Keratinocyte (primary cell): ENCODE measurements at regions not wholly inside any gene's neighbourhood (a gene's known extent, or its start where the extent isn't known, plus 50 kb on each side); places are given as distances from the start of the nearest gene placed in this dataset.

Experiments used
- DNase-seq: peaks from one replicate; pipeline ENCODE4 v3.0.0-alpha.2; 2011; ENCODE audit warnings: low read depth, missing footprints, low spot score
- FAIRE-seq: peaks from 2 replicates; lab custom pipeline; 2011; peaks lifted over from hg19 to GRCh38; lab: Jason Lieb, UNC
- H2AFZ ChIP-seq: 2 replicates; pipeline ENCODE4 v1.6.0; 2012; ENCODE audit warnings: low read length, control low read depth, inconsistent platforms; ENCODE audit not compliant: control insufficient read depth
- H3K27ac ChIP-seq: 2 replicates; pipeline ENCODE4 v1.5.1; 2011; ENCODE audit warnings: low read length; ENCODE audit not compliant: control insufficient read depth, insufficient read depth
- H3K27me3 ChIP-seq: 3 replicates; pipeline ENCODE4 v1.6.0; 2011; ENCODE audit warnings: low read length; ENCODE audit not compliant: control insufficient read depth, insufficient read depth; ENCODE audit errors: extremely low read depth
- H3K36me3 ChIP-seq, 2 experiments: 2 replicates in 1 of 2; 3 replicates in 1 of 2; pipeline ENCODE4 v1.5.1; 2011; ENCODE audit warnings: low read length in 2 of 2, mild to moderate bottlenecking in 1 of 2; ENCODE audit not compliant: control insufficient read depth in 2 of 2, insufficient read depth in 2 of 2; ENCODE audit errors: extremely low read depth in 1 of 2
- H3K4me1 ChIP-seq: 3 replicates; pipeline ENCODE4 v1.5.1; 2011; ENCODE audit warnings: low read length; ENCODE audit not compliant: control insufficient read depth, insufficient read depth; ENCODE audit errors: extremely low read depth
- H3K4me2 ChIP-seq: 3 replicates; pipeline ENCODE4 v1.6.0; 2011; ENCODE audit warnings: low read depth, low read length; ENCODE audit not compliant: control insufficient read depth, insufficient read depth; ENCODE audit errors: extremely low read depth
- H3K4me3 ChIP-seq, 3 experiments: fragments of 200-600 bp in 1 of 3; sonication (generic) in 1 of 3; 2 replicates in 2 of 3; 3 replicates in 1 of 3; pipeline ENCODE4 v1.5.1; 2011 to 2016; ENCODE audit warnings: low read length in 3 of 3, mild to moderate bottlenecking in 3 of 3, control low read depth in 2 of 3, inconsistent platforms in 1 of 3, low read depth in 1 of 3, mixed read lengths in 1 of 3, mixed run types in 1 of 3, moderate library complexity in 1 of 3; ENCODE audit not compliant: control insufficient read depth in 2 of 3, insufficient read depth in 2 of 3; ENCODE audit errors: extremely low read depth in 1 of 3
- H3K79me2 ChIP-seq: 2 replicates; pipeline ENCODE4 v1.6.0; 2012; ENCODE audit warnings: low read length; ENCODE audit not compliant: control insufficient read depth, insufficient read depth
- H3K9ac ChIP-seq: 3 replicates; pipeline ENCODE4 v1.6.0; 2011; ENCODE audit warnings: low read length; ENCODE audit not compliant: control insufficient read depth, insufficient read depth; ENCODE audit errors: extremely low read depth
- H3K9me1 ChIP-seq: 3 replicates; pipeline ENCODE4 v1.6.0; 2011; ENCODE audit warnings: low read length; ENCODE audit not compliant: control insufficient read depth, insufficient read depth; ENCODE audit errors: extremely low read depth
- H3K9me3 ChIP-seq: 2 replicates; pipeline ENCODE4 v1.5.1; 2012; ENCODE audit warnings: low read depth, low read length; ENCODE audit not compliant: control insufficient read depth
- H4K20me1 ChIP-seq: 3 replicates; pipeline ENCODE4 v1.6.0; 2011; ENCODE audit warnings: low read length; ENCODE audit not compliant: control insufficient read depth, insufficient read depth; ENCODE audit errors: extremely low read depth
- CTCF ChIP-seq, 3 experiments: IDR thresholded peaks in 1 of 3; conservative IDR thresholded peaks in 1 of 3; optimal IDR thresholded peaks in 1 of 3; 2 replicates in 2 of 3; 3 replicates in 1 of 3; pipeline versions ENCODE3 to v1.5.1; 2011; ENCODE audit warnings: low read length in 3 of 3, mild to moderate bottlenecking in 3 of 3, moderate library complexity in 2 of 3, control low read depth in 1 of 3, inconsistent platforms in 1 of 3; ENCODE audit not compliant: insufficient read depth in 2 of 3; ENCODE audit errors: extremely low read depth in 1 of 3
- EZH2 ChIP-seq: IDR thresholded peaks from one replicate; pipeline ENCODE4 v1.6.1; 2012; ENCODE audit warnings: inconsistent platforms, mild to moderate bottlenecking, low read length, moderate library complexity
- dilution Hi-C: fragments of 300-500 bp; cut with MboI; formaldehyde crosslinking; loops from one replicate; pipeline ENCODE4 v1.7.0; 2020; ENCODE audit warnings: low sequenced_read_pairs; ENCODE audit not compliant: extremely low pct_ligation_motif_present

- no peak overlapping the region for H3K4me3 ChIP-seq
- no peak overlapping the region for H3K4me2 ChIP-seq
- no peak overlapping the region for H3K9ac ChIP-seq
- dilution Hi-C loops, result no loop called here
- no peaks in the 10 kb centered on the region for H3K4me1 ChIP-seq
- FAIRE-seq (no peak), DNase-seq (no peak)
- H2AFZ ChIP-seq, result no peak overlapping the region
- no peaks in the 10 kb centered on the region for H3K27me3 ChIP-seq
- TF ChIP-seq CTCF (optimal IDR thresholded peaks at IDR 0.05 in 1 of 3, IDR thresholded peaks at IDR 0.05 in 1 of 3, conservative IDR thresholded peaks at IDR 0.05 in 1 of 3; ENCODE audit: extremely low read depth in 1 of 3, insufficient read depth in 2 of 3, low read length in 3 of 3), result no peak
- no peak for TF ChIP-seq EZH2
- H3K79me2 ChIP-seq, result no peaks in the 10 kb centered on the region
- no peaks in the 10 kb centered on the region for H4K20me1 ChIP-seq
- no peaks in the 10 kb centered on the region for H3K9me3 ChIP-seq
- H3K9me1 ChIP-seq, result no peaks in the 10 kb centered on the region
- no peaks in the 10 kb centered on the region for H3K36me3 ChIP-seq
- H3K27ac ChIP-seq, result no peak overlapping the region
Observed at GRCh38 chr13:97621631-97622030, 187.7 kb downstream of the RAP2A start.

GRCh38 chr13:97627566-97627965 lies 193.6 kb downstream of the RAP2A start:
- Histone ChIP-seq H3K9me1 (no peaks in the 10 kb centered on the region), H3K4me1 (no peaks in the 10 kb centered on the region), H3K4me3 (no peak overlapping the region), H3K79me2 (no peaks in the 10 kb centered on the region), H3K27me3 (no peaks in the 10 kb centered on the region), H2AFZ (no peak overlapping the region), H3K9ac (no peak overlapping the region), H3K4me2 (no peak overlapping the region), H3K36me3 (no peaks in the 10 kb centered on the region), H3K9me3 (no peaks in the 10 kb centered on the region), H4K20me1 (no peaks in the 10 kb centered on the region), H3K27ac (no peak overlapping the region)
- DNase-seq (no peak), FAIRE-seq (no peak)
- dilution Hi-C loops, result no loop called here
- no peak for TF ChIP-seq CTCF (optimal IDR thresholded peaks at IDR 0.05 in 1 of 3, IDR thresholded peaks at IDR 0.05 in 1 of 3, conservative IDR thresholded peaks at IDR 0.05 in 1 of 3; ENCODE audit: extremely low read depth in 1 of 3, insufficient read depth in 2 of 3, low read length in 3 of 3)
- TF ChIP-seq EZH2, result no peak
